ENCODE measurements at regions not wholly inside any gene's neighbourhood (a gene's known extent, or its start where the extent isn't known, plus 50 kb on each side); places are given as distances from the start of the nearest gene placed in this dataset.

- in situ Hi-C loops (cut with MboI) = no loop called here
- ChIA-PET SMC1A (ENCODE audit: uncharacterized antibody, unreplicated experiment) (no interaction called here), POLR2A (interaction anchor here (0.6 kb wide), 1 partner anchor 45 kb away, joined by 5 read pairs; no protein-coding TSS in a partner anchor), RAD21 (ENCODE audit: unreplicated experiment) (no interaction called here), CTCF (no interaction called here)
- no peaks in the 10 kb centered on the region for H3K79me2 ChIP-seq (ENCODE audit: control insufficient read depth, insufficient read depth, low read length)
- 5% methylated on average over 3 of the region's 3 CpGs for WGBS (ENCODE audit: insufficient coverage, insufficient replicate concordance, low lambda C conversion rate, missing lambda C conversion rate)
- H3K9ac ChIP-seq (ENCODE audit: control insufficient read depth, insufficient read depth, low read length) = no peak overlapping the region
- no peak overlapping the region for H3K4me3 ChIP-seq
- no peak overlapping the region for H3K27ac ChIP-seq (ENCODE audit: control insufficient read depth, insufficient read depth)
- H3K4me2 ChIP-seq (ENCODE audit: control insufficient read depth, insufficient read depth) = no peak overlapping the region
- no peaks in the 10 kb centered on the region for H4K20me1 ChIP-seq (ENCODE audit: control insufficient read depth, insufficient read depth)
- no peaks in the 10 kb centered on the region for H3K9me3 ChIP-seq (replicated peaks; ENCODE audit: control insufficient read depth, insufficient read depth, low read length)
- no peak for DNase-seq (ENCODE audit: low read depth, low spot score)
- no peak for FAIRE-seq
- no TSS peak for BruUV-seq (replicated peaks)
- no peaks in the 10 kb centered on the region for H3K4me1 ChIP-seq (ENCODE audit: control insufficient read depth, insufficient read depth, low read length)
- no peak for ATAC-seq
- H3K27me3 ChIP-seq (replicated peaks in 1 of 2; ENCODE audit: control insufficient read depth in 2 of 2, insufficient read depth in 2 of 2, low read length in 1 of 2) = no peaks in the 10 kb centered on the region
- H2AFZ ChIP-seq (ENCODE audit: control insufficient read depth, low read depth, low read length) = no peak overlapping the region
- intact Hi-C loops (cut with micrococcal nuclease; ENCODE audit: unreplicated experiment) = loop anchor here (10.0 kb wide), 1 partner anchor 60 kb away; no protein-coding TSS in a partner anchor
- no peaks in the 10 kb centered on the region for H3K36me3 ChIP-seq (ENCODE audit: control insufficient read depth in 2 of 2, insufficient read depth in 2 of 2, low read length in 1 of 2)
- TF ChIP-seq EGR1 (IDR thresholded peaks at IDR 0.05; ENCODE audit: borderline replicate concordance in 1 of 2, low read depth in 2 of 2, low read length in 2 of 2) = no peak
- no peak for TF ChIP-seq MTA2 (IDR thresholded peaks at IDR 0.05; ENCODE audit: low read depth)
- no peak for TF ChIP-seq USF2 (IDR thresholded peaks at IDR 0.05; ENCODE audit: borderline replicate concordance, low read depth, low read length)
- TF ChIP-seq NFYA (IDR thresholded peaks at IDR 0.05; ENCODE audit: borderline replicate concordance, low read depth, low read length) = no peak
- no peak for TF ChIP-seq POLR2A (IDR thresholded peaks at IDR 0.05; ENCODE audit: low read depth, low read length)
- TF ChIP-seq REST (IDR thresholded peaks at IDR 0.05; ENCODE audit: low read depth, low read length) = no peak
- no peak for TF ChIP-seq HSF1 (IDR thresholded peaks at IDR 0.05; ENCODE audit: low read depth, low read length)
- no peak for TF ChIP-seq SREBF1 (IDR thresholded peaks at IDR 0.05; ENCODE audit: low read length)
- TF ChIP-seq ELK1 (IDR thresholded peaks at IDR 0.05; ENCODE audit: low read depth, low read length) = no peak
- no peak for TF ChIP-seq ZNF592 (IDR thresholded peaks at IDR 0.05)
- TF ChIP-seq HDAC2 (IDR thresholded peaks at IDR 0.05) = no peak
- TF ChIP-seq SIX5 (IDR thresholded peaks at IDR 0.05; ENCODE audit: low read depth, low read length, severe bottlenecking) = no peak
- TF ChIP-seq MAX (IDR thresholded peaks at IDR 0.05; ENCODE audit: low read depth, low read length) = no peak
- TF ChIP-seq ZNF207 (IDR thresholded peaks at IDR 0.05; ENCODE audit: borderline replicate concordance) = no peak
These were observed 758.6 kb upstream of the KCND2 start for GRCh38 chr7:119514326-119514725.
